ENCODE measurements at regions not wholly inside any gene's neighbourhood (a gene's known extent, or its start where the extent isn't known, plus 50 kb on each side); places are given as distances from the start of the nearest gene placed in this dataset.
"Not testable (repeated sequence)": the region's sequence is repeated elsewhere in the genome, so short reads cannot be mapped to it uniquely, and the experiment has no call there.

DNA sequence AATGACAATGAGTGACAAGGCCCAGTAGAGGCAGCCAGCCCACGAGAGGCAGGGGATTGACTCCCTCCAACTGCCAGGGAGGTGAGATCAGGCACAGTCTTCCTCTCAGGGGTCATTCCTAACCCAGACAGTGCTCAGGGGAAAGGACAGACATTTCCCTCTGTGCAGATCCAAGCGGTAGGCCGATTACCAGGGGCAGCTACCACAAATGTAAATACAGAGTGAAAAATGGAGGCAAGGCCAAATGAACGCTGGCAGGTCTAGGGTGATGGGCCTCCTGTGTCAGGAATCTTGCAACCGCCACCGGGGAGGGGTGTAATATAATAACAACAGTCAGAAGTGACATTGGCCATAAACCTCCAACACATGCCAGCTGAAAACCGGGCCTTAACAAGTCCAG is 881.4 kb downstream of the UQCRFS1 start:
- DNase-seq: no peak

DNA sequence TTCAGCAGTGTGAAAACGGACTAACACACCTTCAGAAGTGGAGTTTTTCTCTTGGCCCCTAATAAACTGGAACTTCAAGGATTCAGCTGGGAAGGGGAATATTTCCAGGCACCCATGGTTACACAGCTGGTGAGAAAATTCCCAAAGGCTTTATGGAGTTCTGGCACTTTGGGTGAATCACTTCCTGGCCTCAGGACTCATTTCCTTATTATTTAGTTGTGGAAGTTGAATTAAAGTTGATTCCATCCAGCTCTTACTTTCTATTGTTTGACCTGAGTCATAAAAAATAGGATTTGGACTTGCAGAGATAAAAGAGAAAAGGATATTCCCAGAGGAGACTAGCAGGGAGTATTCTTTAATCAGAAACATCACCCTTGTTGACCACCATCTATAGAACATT is 882.1 kb downstream of the UQCRFS1 start:
- DNase-seq: no peak

DNA sequence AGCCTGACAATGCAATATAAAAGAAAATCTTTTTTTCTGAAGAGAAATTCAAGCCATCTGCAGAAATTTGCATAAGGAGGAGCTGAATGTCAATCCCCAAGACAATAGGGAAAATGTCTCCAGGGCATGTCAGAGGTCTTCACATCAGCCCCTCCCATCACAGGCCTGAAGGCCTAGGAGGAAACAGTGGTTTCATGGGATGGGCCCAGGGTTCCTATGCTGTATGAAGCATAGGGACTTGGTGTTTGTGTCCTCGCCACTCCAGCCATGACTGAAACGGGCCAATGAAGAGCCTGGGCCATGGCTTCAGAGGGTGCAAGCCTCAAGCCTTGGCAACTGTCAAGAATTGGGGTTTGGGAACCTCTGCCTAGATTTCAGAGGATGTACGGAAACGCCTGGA is 883.5 kb downstream of the UQCRFS1 start:
- no peak for DNase-seq

DNA sequence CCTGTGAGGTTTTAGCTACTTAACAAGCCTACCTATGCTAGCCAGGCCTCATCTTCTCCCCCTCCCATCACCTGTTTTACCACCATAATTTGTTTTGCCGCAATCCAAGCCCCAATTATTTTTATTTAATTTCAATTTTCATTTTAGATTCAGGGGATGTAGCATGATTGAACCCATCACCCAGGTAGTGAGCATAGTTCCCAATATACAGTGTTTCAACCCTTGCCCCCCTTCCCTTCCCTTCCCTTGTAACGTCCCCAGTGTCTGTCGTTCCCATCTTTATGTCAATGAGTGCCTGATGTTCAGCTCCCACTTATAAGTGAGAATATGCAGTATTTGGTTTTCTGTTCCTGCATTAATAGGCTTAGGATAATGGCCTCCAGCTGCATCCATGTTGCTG is 885.0 kb downstream of the UQCRFS1 start:
- no peak for DNase-seq

DNA sequence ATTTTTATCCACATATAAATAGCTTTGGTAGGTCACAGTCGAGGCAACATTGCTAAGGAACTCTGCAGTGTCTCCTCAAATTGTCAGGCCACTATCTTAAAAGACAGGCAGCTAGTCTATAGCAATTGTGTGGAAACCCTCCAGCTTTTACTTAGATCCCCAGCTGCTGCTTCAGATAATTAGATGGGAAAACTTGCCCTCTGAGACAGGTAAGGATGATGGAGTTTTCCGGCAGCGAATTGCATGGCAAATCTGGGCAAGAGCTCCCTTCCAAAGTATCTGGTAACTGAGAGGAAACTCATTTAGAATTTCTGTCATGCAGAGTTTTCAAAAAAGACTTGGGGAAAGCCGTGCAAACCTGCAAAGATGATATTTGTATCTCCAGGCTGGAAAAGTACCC is 886.2 kb downstream of the UQCRFS1 start:
- DNase-seq: no peak

DNA sequence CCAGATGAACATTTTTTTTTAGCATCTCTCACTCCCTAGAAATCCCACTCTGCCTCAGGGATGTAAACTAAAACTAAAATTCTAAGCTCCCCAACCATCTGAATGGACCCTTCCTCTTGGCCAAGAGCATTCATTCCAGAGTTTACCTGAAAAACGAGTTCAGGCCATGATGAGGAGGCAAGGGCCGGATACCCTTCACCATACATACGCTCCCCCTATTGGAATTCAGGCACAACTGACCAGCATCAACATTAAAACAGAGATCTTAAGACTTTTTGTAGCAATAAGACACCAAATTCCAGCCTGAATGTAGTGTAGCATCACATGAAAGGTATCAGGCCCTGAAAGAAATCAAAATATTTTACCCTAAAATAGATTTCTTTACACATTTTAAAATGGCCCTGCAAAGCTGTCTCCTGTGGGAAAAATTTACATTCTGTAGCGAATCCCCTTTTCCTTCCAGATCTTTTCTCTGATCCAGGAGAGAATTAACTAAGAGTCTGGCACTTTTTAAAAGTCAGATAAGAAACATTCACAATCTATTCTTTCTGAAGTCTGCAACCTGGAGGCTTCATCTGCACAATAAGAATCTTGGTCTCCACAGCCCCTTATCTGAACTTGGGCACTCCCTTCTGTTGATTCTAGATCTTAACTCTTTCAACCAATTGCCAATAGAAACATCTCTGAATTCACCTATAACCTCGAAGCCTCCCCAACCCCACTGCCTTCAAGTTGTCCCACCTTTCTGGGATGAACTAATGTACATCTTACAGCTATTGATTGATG is 888.5 kb downstream of the UQCRFS1 start:
- DNase-seq: no peak

DNA sequence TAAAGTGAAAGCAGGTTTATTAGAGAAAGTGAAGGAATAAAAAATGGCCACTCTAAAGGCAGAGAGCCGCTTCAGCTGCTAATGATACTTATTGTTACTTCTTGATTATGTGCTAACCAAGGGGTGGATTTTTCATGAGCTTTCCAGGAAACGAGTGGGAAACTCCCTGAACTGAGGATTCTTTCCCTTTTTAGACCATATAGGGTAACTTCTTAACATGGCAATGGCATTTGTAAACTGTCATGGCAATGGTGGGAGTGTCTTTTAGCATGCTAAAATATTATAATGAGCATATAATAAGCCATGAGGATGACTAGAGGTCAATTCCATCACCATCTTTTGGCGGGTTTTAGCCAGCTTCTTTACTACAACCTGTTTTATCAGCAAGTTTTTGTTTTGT is 890.0 kb downstream of the UQCRFS1 start:
- DNase-seq: no peak

DNA sequence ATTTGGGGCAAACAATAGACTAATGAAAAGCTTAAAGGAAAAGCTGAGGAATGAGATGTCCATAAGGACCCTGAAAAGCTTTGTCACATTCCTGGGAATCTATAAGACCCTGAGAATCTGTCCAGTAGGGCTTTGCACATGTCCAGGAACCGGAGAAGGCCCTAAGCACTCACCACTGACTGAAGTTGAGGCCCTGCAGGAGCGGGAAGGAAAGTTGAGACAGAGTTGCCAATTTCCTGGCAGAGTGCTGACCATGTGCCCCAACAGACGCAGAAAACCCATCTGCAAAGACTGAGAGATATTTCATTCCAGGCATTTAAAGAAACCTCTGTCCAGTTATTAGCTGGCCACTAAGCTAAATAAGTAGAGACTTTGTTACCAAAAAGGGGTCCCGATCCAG is 890.5 kb downstream of the UQCRFS1 start:
- no peak for DNase-seq

DNA sequence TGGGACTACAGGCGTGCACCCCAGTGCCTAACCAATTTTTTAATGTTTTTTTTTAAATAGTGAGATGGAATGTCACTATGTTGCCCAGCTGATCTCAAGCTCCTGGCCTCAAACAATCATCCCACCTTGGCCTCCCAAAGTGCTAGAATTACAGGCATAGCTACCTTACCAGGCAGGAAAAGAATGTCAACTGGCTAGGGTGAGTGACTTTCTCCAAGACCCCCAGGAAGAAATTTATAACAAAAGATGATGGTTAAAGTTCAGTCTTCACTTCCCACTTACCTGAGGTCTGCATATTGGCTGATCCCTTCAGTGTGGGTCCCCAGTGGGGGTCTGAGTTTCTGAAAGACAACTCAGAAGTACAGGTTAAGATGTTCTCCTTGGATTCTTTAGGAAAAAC is 893.0 kb downstream of the UQCRFS1 start:
- no peak for DNase-seq

DNA sequence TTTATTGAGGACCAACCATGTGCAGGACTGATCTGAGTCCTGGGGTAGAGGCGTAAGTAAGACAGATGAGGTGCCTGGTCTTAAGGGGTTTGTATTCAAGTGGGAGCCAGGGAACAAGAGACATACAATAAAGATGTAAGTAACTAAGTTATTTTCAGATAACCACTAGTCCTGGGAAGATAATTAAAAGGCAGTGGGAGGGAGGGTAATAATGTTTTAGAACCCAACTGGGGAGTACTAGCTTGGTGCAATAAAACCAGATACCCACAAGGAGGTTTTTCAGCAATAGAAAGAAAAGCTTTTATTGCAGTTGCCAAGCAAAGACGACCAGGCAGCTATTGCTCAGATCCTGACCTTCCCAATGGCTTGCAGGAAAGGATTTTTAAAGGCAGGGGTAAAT is 893.7 kb downstream of the UQCRFS1 start:
- DNase-seq: no peak

DNA sequence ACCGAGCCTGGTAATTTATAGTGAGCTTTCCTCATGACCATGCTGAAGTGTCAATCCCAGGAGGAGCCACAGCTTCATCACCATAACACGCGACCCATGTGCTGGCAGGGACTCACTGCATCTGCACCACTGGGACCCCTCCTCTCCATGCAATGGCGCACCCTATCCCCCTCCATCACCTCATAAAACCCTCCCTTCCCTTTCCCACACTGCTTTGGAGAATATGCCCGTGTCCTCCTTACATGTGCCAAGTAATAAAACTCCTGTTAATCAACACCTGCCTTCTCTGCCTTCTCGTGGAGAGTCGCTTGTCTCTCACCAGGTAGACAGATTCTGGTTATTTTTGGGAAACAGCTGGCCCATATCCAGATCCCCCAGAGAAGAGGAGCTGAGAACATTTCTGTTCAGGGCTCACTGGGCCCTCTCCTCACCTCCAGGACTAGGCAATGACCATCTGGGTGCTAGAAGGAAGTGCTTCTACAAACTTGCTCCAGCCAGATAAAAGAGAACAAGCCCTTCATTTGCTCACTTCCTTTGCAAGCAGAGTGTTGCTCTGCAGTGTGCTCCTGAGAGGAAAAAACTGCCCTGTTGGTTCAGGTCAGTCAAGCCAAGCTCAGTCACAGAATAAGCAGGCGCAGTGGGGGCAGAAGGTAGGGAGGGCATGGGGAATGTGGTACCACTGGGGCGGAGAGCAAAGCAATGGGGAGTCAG is 894.3 kb downstream of the UQCRFS1 start:
- DNase-seq: no peak

DNA sequence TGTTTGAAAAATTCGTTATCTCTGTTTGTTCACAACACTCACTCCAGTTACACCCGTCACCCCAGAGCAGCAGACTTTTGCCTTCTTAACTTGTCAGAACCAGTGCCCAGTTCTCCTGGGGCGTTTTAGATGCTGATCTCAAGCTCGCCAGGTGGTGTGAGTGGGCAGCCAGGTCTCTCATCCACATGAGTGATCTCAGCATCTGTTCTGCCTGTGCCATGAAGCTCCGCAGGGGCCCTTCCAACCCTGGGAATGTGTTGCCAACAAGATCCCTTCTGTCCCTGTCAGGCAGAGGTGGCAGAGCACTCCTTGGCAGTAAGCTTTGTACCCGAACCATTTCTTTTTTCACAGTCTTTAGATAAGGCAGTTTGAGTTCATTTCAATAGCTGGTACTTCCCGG is 896.5 kb downstream of the UQCRFS1 start:
- no peak for DNase-seq

DNA sequence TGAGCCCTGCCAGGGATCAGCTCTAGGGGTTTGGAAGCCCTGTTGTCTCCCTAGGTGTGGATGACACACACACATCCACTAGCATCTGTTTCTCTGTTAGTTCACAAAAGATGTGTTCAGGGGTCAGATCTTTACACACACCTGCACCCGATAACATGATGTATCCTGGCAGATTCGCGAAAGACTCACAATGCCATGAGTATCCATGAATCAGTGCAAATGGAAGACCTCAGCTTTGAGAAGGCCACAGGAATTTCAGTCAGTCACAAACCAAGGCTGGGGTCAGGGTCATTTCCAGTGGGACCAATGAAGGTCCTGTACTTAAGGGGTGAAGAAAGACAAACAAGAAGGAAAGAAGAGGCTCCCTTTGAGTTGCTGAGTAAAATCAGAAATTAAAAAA is 898.2 kb downstream of the UQCRFS1 start:
- DNase-seq: no peak

DNA sequence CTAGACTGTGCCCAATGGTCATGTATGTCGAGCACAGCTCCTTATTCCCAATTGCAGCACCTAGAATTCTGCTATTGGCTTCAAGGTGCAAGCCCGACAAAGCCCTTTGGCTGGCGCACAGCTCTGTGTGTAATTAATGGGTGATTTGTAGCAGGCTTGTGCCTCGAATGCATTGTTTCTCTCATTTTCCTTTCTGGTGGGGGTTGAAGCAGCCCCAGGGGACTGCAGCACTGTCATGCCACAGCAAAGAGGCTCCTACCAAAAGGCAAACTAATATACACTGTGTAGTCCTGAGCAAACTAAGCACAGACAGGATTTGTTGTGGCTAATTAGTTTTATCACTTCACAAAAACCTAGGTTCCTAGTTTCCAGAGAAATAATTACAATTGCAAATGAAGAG is 898.7 kb downstream of the UQCRFS1 start:
- DNase-seq: no peak

DNA sequence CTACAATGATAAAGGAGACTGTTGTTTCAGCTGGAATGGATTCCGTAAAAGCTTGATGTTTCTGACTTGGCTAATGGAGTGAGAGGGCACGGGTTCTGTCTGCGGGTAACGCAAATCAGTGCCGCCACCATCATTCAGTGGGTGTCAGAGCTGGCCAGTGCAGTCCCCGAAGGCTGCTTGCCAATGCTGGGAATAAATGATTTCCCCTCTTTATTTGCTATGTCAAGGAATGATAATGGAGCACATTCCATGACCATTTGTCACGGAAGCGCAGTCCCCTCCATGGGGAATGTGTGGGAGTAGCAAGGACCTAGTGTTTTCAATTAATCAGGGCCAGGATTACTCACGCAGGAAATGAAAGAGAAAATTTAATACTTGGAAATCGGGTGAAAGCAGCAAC is 899.3 kb downstream of the UQCRFS1 start:
- DNase-seq: no peak

DNA sequence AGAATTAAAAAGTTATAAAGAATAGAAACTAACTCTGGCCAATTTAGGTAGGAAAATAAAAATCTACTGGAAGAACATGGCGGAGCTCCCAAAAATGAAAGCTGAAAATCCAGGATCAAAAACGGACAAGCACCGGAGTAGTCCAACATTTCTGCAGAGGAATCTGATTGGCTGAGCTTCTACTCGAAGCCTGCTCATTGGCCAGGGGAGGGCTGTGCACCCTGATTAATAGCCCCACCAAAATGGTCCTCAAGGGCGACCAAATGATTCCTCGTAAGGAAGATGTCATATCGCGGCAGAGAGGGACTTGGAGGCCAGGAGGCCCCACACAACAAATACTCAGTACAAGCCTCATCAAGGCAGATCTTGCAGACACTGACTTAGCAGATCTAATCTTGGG is 900.7 kb downstream of the UQCRFS1 start:
- DNase-seq: no peak

DNA sequence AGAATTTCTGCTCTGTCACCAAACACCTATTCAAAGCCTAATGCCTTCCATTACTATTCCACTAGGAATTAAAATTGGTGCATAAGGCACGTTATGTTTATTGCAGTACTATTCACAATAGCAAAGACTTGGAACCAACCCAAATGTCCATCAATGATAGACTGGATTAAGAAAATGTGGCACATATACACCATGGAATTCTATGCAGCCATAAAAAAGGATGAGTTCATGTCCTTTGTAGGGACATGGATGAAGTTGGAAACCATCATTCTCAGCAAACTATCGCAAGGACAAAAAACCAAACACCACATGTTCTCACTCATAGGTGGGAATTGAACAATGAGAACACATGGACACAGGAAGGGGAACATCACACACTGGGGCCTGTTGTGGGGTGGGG is 902.1 kb downstream of the UQCRFS1 start:
- DNase-seq: not testable (repeated sequence)

DNA sequence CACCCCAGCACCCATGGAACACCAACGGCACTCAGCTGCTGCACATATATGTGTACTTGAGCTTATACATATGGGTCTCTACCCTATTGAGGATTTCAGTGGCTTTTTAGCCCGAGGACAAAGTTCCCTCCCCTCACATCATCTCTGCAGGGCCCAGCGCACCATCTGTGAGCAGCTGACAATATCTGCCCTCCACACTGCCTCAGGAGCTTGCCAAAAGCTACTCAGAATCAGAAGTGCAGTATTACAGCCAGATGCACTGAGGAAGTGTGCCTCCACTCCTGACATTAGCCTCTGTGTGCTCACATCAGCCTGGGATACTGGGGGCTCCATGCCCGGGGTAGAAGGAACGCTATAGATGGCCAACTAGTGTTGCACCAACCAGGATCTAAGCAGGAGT is 903.9 kb downstream of the UQCRFS1 start:
- no peak for DNase-seq

DNA sequence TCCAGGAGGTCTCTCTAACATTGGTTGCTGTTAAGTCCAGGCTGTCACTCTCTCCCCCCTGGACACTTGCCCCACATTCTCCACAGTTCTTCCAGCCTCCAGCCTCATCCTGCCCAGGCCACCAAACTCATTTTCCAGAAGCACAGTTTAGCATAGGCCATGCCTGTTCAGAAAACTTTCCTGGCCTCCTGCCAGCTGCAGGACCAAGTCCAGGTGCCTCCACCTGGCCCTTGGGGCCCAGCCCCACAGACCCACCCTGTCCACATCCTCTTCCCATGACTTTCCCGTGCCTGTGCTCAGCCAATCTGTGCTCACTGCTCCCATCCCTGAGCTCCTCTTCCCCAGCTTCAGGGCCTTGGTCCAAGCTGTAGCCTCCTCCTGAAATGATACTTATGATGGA is 905.0 kb downstream of the UQCRFS1 start:
- no peak for DNase-seq

DNA sequence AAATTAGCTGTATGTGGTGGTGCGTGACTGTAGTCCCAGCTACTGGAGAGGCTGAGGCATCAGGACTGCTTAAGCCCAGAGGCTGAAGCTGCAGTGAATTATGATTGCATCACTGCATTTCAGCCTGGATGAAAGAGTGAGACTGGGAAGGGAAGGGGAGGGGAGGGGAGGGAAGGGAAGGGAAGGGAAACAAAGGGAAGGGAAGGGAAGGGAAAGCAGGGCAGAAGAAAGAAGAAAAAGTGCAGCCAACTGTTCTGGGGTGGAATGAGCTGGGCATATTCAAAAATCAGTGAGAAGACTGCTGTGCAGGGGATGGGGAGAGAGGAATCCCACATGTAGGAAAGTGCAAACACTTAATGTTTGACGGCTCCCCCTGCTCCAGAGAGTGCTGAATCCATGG is 905.5 kb downstream of the UQCRFS1 start:
- no peak for DNase-seq

DNA sequence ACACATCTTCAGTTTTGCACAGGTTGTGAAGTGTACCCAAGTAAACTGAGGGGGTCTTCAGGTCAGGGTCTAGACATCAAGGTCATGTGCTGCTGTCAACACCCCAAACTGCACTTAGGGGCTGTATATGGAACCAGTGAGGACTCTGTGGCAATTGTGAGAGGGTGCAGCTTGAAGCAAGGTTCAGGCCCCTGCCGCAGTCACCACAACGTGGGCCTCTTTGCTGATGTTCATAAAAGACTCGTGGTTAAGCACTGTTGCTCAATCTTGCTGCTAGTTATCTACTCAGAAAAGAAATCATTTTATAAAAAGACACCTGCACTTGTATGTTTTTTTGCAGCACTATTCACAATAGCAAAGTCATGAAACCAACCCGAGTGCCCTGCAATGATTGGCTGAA is 907.4 kb downstream of the UQCRFS1 start:
- no peak for DNase-seq

DNA sequence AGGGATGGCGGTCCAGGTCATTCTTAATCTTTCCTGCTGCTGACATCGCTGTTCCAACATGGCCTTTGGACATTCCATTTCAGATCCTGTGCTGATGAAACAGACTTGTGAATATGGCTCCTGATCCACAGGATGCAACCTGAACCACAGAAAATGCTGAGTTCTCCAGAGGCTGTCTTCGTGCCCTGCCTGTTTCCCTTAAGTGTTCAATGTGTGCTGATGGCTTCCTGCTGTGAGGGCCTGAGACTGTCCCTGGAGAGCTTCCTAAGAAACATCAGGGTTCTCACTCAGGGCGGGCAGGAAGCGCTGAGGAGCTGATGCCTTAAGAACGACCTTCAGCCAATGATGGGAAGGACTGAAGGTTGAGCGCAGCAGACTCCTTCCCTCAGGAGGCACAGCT is 909.4 kb downstream of the UQCRFS1 start:
- DNase-seq: no peak

DNA sequence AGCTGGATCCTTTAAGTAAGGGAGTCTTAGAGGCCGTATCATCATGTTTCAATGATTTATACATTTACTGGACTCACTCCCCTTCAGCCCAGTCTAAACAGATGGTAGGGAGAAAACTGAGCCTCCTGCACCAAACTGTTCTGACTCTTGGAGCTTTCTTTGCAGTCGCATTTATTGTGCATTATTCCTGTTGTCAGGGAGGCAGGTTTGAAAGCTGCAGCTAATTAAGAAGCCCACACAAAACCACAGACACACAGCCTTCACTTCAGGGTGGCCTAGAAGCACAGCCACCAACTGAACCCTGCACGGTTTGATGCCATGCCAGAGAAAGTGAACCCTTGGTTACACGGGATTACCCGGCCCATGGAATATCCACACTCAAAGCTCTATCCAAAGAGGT is 911.0 kb downstream of the UQCRFS1 start:
- DNase-seq: no peak

DNA sequence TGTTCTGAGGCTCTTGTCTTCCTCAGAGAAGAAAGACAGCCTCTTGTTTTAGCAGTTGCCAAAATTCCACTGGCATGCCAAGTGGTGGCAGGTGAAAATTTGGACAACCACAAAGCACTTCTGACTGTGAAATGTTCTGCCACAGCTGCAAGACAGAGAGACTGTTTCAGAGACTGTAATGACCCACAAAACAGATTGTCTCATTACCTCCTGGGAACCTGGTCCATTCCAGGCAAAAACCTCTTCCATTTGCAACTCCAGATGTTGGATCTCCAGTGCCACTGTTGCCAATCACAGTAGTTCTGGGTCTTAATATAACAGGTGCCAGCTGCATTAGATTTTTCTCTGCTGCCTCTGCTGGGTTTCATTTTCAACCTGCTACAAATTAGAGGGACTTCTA is 911.5 kb downstream of the UQCRFS1 start:
- DNase-seq: no peak

DNA sequence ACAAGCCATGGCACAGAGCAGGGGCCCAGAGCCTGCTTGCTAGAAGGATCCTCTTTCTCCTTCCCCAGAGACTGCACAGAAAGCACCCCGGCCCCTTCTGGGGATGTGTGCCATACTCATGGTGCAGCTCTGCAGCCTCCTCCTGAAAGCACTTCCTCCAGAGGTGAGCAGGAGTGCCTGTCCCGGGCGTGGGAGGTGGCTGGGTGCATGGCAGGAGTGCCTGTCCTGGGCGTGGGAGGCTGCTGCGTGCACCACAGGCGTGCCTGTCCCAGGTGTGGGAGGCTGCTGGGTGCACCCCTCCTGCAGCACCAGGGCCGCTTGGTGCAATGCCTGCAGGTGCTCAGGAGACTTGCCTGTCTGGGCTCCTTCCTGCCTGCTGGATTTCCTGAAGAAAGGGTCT is 913.3 kb downstream of the UQCRFS1 start:
- DNase-seq: no peak

Data from cortex of kidney (tissue), 1 donor.